GM23338 (cell line): ENCODE measurements at regions not wholly inside any gene's neighbourhood (a gene's known extent, or its start where the extent isn't known, plus 50 kb on each side); places are given as distances from the start of the nearest gene placed in this dataset.
"Not testable (repeated sequence)": the region's sequence is repeated elsewhere in the genome, so short reads cannot be mapped to it uniquely, and the experiment has no call there.

Experiments
- ATAC-seq: fragments of 200-7000 bp; cut with Tn5 transposase; 3 replicates; pipeline ENCODE4 v1.9.1; 2020
- DNase-seq: peaks from one replicate; pipeline ENCODE4 v3.0.0-alpha.2; 2015; ENCODE audit warnings: low spot score
- H2AFZ ChIP-seq: fragments of 200-600 bp; sonication (generic); 2 replicates; pipeline ENCODE4 v1.8.0; 2016; ENCODE audit warnings: antibody characterized with exemption, mild to moderate bottlenecking, moderate library complexity
- H3F3A ChIP-seq: fragments of 200-600 bp; sonication (generic); replicated peaks from 2 replicates; pipeline ENCODE4 v1.8.0; 2017; ENCODE audit warnings: antibody characterized with exemption, mixed run types, low read depth
- H3K27ac ChIP-seq: fragments of 200-600 bp; sonication (generic); 2 replicates; pipeline ENCODE4 v1.6.1; 2016; ENCODE audit warnings: low read depth
- H3K27me3 ChIP-seq: fragments of 200-600 bp; sonication (generic); 2 replicates; pipeline ENCODE4 v1.8.0; 2016; ENCODE audit warnings: mild to moderate bottlenecking, mixed run types, moderate library complexity; ENCODE audit not compliant: insufficient read depth
- H3K36me3 ChIP-seq: fragments of 200-600 bp; sonication (generic); 2 replicates; pipeline ENCODE4 v1.8.0; 2016; ENCODE audit warnings: mild to moderate bottlenecking; ENCODE audit not compliant: insufficient read depth
- H3K4me1 ChIP-seq: fragments of 200-600 bp; sonication (generic); 2 replicates; pipeline ENCODE4 v1.8.0; 2016; ENCODE audit warnings: mild to moderate bottlenecking, moderate library complexity; ENCODE audit not compliant: insufficient read depth
- H3K4me2 ChIP-seq: fragments of 200-600 bp; sonication (generic); 2 replicates; pipeline ENCODE4 v1.7.1; 2017; ENCODE audit warnings: mixed run types
- H3K4me3 ChIP-seq: fragments of 200-600 bp; sonication (generic); 2 replicates; pipeline ENCODE4 v1.6.1; 2016; ENCODE audit warnings: mixed run types
- H3K79me2 ChIP-seq: fragments of 200-600 bp; sonication (generic); replicated peaks from 2 replicates; pipeline ENCODE4 v1.8.0; 2017; ENCODE audit warnings: mild to moderate bottlenecking; ENCODE audit not compliant: insufficient read depth
- H3K9me2 ChIP-seq: fragments of 200-600 bp; sonication (generic); 2 replicates; pipeline ENCODE4 v1.8.0; 2017; ENCODE audit not compliant: insufficient read depth
- H4K20me1 ChIP-seq: fragments of 200-600 bp; sonication (generic); replicated peaks from 2 replicates; pipeline ENCODE4 v1.8.0; 2017; ENCODE audit warnings: mild to moderate bottlenecking; ENCODE audit not compliant: insufficient read depth
- H3K27ac Mint-ChIP-seq: 2 replicates; pipeline ENCODE4 v1.8.0; 2020; ENCODE audit warnings: inconsistent platforms, mild to moderate bottlenecking, moderate library complexity, mixed read lengths
- H3K27me3 Mint-ChIP-seq: 3 replicates; pipeline ENCODE4 v1.8.0; 2022; ENCODE audit warnings: low read depth, mild to moderate bottlenecking, moderate library complexity, mixed read lengths, inconsistent platforms; ENCODE audit not compliant: insufficient read depth, poor library complexity
- H3K36me3 Mint-ChIP-seq: 3 replicates; pipeline ENCODE4 v1.8.0; 2021; ENCODE audit warnings: low read depth, mild to moderate bottlenecking, inconsistent platforms, moderate library complexity, mixed read lengths
- H3K4me1 Mint-ChIP-seq: 3 replicates; pipeline ENCODE4 v1.8.0; 2020; ENCODE audit warnings: mild to moderate bottlenecking, inconsistent platforms, mixed read lengths
- H3K4me3 Mint-ChIP-seq: 3 replicates; pipeline ENCODE4 v1.8.0; 2021; ENCODE audit warnings: moderate library complexity, mild to moderate bottlenecking, inconsistent platforms, mixed read lengths
- H3K9me3 Mint-ChIP-seq: 3 replicates; pipeline ENCODE4 v1.8.0; 2020; ENCODE audit warnings: moderate library complexity, mild to moderate bottlenecking, inconsistent platforms, mixed read lengths
- CREB1 ChIP-seq: fragments of 250-450 bp; sonication (Bioruptor Pico); IDR thresholded peaks from 2 replicates; pipeline ENCODE4 v1.5.0; 2020; ENCODE audit warnings: low read depth, mild to moderate bottlenecking, moderate library complexity
- EZH2 ChIP-seq: fragments of 200-600 bp; sonication (generic); IDR thresholded peaks from one replicate; pipeline ENCODE4 v1.8.0; 2017; ENCODE audit warnings: antibody characterized with exemption, mild to moderate bottlenecking, low read depth; ENCODE audit not compliant: unreplicated experiment
- POLR2AphosphoS5 ChIP-seq: IDR thresholded peaks from 2 replicates; pipeline ENCODE4 v1.6.1; 2016; ENCODE audit warnings: antibody characterized with exemption, low read depth
- ZNF114 ChIP-seq: fragments of 250-450 bp; sonication (Bioruptor Pico); IDR thresholded peaks from 2 replicates; pipeline ENCODE4 v1.5.0; 2020; ENCODE audit warnings: mild to moderate bottlenecking, moderate library complexity
- TF ChIP-seq, protein P1 (sequence below): fragments of 250-450 bp; sonication (Bioruptor Pico); IDR thresholded peaks from 2 replicates; pipeline ENCODE4 v1.5.0; 2020; ENCODE audit warnings: mild to moderate bottlenecking, moderate library complexity
- TF ChIP-seq, protein P2 (sequence below): IDR thresholded peaks from one replicate; pipeline ENCODE4 v1.6.1; 2018; ENCODE audit warnings: antibody characterized with exemption; ENCODE audit not compliant: unreplicated experiment
- TF ChIP-seq, protein P3 (sequence below): IDR thresholded peaks from 2 replicates; pipeline ENCODE4 v1.6.1; 2016; ENCODE audit warnings: antibody characterized with exemption

DNA sequence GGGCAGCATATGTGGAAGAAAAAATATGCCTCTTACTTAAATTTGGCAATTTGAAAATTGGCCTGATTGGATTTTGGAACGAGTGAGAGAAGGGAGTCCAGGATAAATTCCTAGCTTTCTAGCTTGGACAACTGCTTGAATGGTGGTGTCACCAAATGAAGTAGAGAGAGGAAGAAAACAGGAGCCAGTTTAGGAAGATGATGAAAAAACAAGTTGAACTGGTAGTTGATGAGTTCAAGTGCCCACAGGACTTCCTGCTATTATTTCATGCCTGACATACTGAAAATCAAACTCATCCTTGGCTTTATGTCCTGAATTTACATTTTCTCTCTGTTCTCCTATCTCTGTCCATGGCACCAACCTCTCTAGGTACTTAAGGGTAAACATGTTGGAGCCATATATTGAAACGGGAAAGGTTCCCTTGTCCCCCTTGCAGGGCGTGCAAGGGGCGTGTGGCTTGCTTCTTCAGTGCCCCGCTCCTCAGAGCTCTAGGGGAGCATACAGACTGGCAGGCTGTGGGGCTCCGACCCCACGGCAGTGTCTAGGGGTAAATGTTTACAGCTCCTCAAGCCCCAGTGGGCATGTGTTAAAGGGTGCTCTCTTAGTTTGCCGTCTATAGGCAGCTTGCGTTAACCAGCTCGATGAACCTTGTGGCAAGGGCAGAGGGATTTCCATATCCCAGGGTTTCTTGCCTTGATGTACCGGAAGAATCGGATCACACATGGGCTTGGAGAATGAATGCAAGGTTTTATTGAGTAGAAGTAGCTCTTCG is 250.7 kb upstream of the PGRMC2 start (continued):
- TF ChIP-seq, protein P1, sequence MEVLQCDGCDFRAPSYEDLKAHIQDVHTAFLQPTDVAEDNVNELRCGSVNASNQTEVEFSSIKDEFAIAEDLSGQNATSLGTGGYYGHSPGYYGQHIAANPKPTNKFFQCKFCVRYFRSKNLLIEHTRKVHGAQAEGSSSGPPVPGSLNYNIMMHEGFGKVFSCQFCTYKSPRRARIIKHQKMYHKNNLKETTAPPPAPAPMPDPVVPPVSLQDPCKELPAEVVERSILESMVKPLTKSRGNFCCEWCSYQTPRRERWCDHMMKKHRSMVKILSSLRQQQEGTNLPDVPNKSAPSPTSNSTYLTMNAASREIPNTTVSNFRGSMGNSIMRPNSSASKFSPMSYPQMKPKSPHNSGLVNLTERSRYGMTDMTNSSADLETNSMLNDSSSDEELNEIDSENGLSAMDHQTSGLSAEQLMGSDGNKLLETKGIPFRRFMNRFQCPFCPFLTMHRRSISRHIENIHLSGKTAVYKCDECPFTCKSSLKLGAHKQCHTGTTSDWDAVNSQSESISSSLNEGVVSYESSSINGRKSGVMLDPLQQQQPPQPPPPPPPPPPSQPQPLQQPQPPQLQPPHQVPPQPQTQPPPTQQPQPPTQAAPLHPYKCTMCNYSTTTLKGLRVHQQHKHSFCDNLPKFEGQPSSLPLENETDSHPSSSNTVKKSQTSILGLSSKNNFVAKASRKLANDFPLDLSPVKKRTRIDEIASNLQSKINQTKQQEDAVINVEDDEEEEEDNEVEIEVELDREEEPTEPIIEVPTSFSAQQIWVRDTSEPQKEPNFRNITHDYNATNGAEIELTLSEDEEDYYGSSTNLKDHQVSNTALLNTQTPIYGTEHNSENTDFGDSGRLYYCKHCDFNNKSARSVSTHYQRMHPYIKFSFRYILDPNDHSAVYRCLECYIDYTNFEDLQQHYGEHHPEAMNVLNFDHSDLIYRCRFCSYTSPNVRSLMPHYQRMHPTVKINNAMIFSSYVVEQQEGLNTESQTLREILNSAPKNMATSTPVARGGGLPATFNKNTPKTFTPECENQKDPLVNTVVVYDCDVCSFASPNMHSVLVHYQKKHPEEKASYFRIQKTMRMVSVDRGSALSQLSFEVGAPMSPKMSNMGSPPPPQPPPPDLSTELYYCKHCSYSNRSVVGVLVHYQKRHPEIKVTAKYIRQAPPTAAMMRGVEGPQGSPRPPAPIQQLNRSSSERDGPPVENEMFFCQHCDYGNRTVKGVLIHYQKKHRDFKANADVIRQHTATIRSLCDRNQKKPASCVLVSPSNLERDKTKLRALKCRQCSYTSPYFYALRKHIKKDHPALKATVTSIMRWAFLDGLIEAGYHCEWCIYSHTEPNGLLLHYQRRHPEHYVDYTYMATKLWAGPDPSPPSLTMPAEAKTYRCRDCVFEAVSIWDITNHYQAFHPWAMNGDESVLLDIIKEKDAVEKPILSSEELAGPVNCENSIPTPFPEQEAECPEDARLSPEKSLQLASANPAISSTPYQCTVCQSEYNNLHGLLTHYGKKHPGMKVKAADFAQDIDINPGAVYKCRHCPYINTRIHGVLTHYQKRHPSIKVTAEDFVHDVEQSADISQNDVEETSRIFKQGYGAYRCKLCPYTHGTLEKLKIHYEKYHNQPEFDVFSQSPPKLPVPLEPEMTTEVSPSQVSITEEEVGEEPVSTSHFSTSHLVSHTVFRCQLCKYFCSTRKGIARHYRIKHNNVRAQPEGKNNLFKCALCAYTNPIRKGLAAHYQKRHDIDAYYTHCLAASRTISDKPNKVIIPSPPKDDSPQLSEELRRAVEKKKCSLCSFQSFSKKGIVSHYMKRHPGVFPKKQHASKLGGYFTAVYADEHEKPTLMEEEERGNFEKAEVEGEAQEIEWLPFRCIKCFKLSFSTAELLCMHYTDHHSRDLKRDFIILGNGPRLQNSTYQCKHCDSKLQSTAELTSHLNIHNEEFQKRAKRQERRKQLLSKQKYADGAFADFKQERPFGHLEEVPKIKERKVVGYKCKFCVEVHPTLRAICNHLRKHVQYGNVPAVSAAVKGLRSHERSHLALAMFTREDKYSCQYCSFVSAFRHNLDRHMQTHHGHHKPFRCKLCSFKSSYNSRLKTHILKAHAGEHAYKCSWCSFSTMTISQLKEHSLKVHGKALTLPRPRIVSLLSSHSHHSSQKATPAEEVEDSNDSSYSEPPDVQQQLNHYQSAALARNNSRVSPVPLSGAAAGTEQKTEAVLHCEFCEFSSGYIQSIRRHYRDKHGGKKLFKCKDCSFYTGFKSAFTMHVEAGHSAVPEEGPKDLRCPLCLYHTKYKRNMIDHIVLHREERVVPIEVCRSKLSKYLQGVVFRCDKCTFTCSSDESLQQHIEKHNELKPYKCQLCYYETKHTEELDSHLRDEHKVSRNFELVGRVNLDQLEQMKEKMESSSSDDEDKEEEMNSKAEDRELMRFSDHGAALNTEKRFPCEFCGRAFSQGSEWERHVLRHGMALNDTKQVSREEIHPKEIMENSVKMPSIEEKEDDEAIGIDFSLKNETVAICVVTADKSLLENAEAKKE = no peak
- TF ChIP-seq POLR2AphosphoS5 = no peak
- TF ChIP-seq, protein P2, sequence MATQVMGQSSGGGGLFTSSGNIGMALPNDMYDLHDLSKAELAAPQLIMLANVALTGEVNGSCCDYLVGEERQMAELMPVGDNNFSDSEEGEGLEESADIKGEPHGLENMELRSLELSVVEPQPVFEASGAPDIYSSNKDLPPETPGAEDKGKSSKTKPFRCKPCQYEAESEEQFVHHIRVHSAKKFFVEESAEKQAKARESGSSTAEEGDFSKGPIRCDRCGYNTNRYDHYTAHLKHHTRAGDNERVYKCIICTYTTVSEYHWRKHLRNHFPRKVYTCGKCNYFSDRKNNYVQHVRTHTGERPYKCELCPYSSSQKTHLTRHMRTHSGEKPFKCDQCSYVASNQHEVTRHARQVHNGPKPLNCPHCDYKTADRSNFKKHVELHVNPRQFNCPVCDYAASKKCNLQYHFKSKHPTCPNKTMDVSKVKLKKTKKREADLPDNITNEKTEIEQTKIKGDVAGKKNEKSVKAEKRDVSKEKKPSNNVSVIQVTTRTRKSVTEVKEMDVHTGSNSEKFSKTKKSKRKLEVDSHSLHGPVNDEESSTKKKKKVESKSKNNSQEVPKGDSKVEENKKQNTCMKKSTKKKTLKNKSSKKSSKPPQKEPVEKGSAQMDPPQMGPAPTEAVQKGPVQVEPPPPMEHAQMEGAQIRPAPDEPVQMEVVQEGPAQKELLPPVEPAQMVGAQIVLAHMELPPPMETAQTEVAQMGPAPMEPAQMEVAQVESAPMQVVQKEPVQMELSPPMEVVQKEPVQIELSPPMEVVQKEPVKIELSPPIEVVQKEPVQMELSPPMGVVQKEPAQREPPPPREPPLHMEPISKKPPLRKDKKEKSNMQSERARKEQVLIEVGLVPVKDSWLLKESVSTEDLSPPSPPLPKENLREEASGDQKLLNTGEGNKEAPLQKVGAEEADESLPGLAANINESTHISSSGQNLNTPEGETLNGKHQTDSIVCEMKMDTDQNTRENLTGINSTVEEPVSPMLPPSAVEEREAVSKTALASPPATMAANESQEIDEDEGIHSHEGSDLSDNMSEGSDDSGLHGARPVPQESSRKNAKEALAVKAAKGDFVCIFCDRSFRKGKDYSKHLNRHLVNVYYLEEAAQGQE = no peak
- TF ChIP-seq CREB1 = no peak

DNA sequence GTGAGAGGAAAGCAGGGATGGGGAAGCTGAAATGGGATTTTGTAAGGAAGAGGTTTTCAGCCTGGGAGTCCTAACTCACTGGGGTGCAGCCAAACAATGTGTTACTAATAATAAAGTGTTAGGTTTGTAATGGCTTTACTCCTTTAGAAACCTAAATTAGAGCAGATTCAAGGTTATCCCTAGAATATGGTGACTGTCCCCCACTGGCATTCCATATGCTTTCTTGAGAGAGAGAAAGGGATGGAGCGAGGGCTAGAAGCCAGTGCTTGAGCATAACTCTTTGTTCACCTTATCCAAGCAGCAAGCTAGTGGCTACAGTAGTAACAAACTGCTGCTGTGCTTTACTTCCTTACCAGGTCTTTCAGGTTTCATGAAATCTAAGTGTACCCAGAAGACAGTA is 249.1 kb upstream of the PGRMC2 start:
- Histone ChIP-seq H3F3A (no peaks in the 10 kb centered on the region), H3K4me1 (no peaks in the 10 kb centered on the region), H3K4me3 (no peak overlapping the region), H2AFZ (no peak overlapping the region), H3K36me3 (0 out of 2 replicates have a peak, but pooled peaks cover 5% of the 10 kb centered on the region), H3K27ac (no peak overlapping the region), H3K79me2 (no peaks in the 10 kb centered on the region), H3K4me2 (no peak overlapping the region), H3K9me2 (no peaks in the 10 kb centered on the region), H4K20me1 (no peaks in the 10 kb centered on the region), H3K27me3 (no peaks in the 10 kb centered on the region)
- no peak for ATAC-seq
- TF ChIP-seq, protein P3, sequence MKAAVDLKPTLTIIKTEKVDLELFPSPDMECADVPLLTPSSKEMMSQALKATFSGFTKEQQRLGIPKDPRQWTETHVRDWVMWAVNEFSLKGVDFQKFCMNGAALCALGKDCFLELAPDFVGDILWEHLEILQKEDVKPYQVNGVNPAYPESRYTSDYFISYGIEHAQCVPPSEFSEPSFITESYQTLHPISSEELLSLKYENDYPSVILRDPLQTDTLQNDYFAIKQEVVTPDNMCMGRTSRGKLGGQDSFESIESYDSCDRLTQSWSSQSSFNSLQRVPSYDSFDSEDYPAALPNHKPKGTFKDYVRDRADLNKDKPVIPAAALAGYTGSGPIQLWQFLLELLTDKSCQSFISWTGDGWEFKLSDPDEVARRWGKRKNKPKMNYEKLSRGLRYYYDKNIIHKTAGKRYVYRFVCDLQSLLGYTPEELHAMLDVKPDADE = no peak
- TF ChIP-seq EZH2 (no peak), CREB1 (no peak), POLR2AphosphoS5 (no peak), ZNF114 (CRISPR knock-in tag) (no peak)
- Mint-ChIP-seq H3K36me3 (peaks cover 5% of the 10 kb centered on the region; the same call in 1 of the 3 replicates), H3K9me3 (peaks cover 7% of the 10 kb centered on the region; the same call in 2 of the 3 replicates), H3K4me1 (0 out of 3 replicates have a peak, but pooled peaks cover 3% of the 10 kb centered on the region), H3K4me3 (no peak overlapping the region), H3K27ac (no peak overlapping the region; the same call in 1 of the 2 replicates), H3K27me3 (peaks cover 3% of the 10 kb centered on the region)
- no peak for DNase-seq

DNA sequence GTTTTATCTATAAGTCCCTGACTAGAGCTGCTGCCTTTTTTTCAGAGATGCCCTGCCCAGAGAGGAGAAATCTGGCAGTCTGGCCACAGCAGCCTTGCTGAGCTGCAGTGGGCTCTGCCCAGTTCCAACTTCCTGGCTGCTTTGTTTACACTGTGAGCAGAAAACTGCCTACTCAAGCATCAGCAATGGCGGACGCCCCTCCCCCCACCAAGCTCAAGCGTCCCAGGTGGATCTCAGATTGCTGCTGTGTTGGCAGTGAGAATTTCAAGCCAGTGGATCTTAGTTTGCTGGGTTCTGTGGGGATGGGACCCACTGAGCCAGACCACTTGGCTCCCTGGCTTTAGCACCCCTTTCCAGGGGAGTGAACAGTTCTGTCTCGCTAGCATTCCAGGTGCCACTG is 247.9 kb upstream of the PGRMC2 start:
- H3K27me3 Mint-ChIP-seq, H3K27me3 ChIP-seq, H3K27ac Mint-ChIP-seq, H3K9me2 ChIP-seq, H3K4me1 ChIP-seq, H3K36me3 Mint-ChIP-seq, H3K36me3 ChIP-seq, H3K27ac ChIP-seq, H3K79me2 ChIP-seq, H3K9me3 Mint-ChIP-seq, H3K4me2 ChIP-seq, H3K4me1 Mint-ChIP-seq, H3F3A ChIP-seq, H4K20me1 ChIP-seq, H3K4me3 Mint-ChIP-seq, H3K4me3 ChIP-seq, ATAC-seq: not testable (repeated sequence)
- peak overlapping the region; percentile 85; the same call in 1 of the 2 replicates for H2AFZ ChIP-seq
- DNase-seq = peak; percentile 58
